ENCODE measurements at regions not wholly inside any gene's neighbourhood (a gene's known extent, or its start where the extent isn't known, plus 50 kb on each side); places are given as distances from the start of the nearest gene placed in this dataset.

DNA sequence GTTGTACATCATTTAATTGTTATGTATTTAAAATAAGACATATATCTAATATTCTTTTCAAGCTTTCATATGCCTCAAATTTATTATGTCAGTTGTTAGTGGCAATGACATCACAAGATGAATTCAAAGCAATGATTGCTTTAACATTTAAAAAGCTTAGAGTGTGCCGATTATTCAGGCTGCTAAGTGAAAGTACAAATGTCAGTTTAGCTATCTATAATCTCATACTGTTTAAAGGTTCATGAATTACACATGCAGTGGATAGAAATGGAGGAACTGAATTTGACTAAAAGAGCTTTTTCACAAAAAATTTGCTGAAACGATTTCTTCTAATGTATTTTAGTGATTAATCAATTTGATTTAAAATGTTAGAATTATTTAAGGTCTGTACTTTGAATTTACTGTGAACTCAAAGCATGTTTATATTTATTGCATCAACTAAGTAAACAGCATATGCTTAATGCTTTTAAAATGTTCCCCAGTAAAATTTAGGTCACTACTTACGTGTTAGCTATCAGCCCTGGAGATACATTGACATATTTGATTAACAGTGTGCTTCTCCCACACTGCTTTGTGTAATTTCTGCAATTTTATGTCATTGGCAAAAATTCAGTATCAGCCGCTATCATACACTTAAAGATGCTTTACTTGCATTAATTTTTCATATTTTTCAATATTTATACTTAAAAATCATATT is 334.9 kb downstream of the PARP8 start:
- TF ChIP-seq GATA2 (IDR thresholded peaks at IDR 0.05; ENCODE audit: low read depth, low read length) (no peak), GATA3 (IDR thresholded peaks at IDR 0.05; ENCODE audit: low read depth, low read length) (no peak)

All from SH-SY5Y (cell line).